ENCODE measurements at regions not wholly inside any gene's neighbourhood (a gene's known extent, or its start where the extent isn't known, plus 50 kb on each side); places are given as distances from the start of the nearest gene placed in this dataset.
"Not testable (repeated sequence)": the region's sequence is repeated elsewhere in the genome, so short reads cannot be mapped to it uniquely, and the experiment has no call there.

DNA sequence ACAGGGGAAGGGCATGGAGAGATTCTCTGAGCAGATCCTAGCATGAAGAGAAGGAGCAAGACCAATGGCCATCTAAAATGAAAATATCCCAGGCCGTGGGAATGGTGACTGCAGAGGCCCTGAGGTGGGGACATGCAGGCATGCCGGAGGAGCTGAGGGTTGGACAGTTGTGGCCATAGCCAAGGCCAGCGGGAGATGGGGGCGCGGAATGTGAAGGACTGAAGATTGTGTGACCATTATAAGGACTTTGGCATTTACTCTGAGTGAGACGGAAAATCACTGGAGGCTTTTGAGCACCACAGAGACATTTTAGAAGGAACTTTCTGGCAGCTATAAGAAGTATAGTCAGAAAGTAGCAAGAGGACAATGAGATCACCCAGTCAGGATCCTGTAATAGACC lies 341.1 kb downstream of the SFMBT2 start:
- no peak for DNase-seq (ENCODE audit: low read depth)

GRCh38 chr10:7056216-7056615 lies 354.6 kb downstream of the SFMBT2 start:
- DNase-seq (ENCODE audit: low read depth), result no peak

- DNase-seq (ENCODE audit: low read depth), result no peak
Observed at GRCh38 chr10:7054915-7055314, 355.9 kb downstream of the SFMBT2 start.

- DNase-seq (ENCODE audit: low read depth), result no peak
Observed at GRCh38 chr10:7053195-7053594, 357.6 kb downstream of the SFMBT2 start.

DNA sequence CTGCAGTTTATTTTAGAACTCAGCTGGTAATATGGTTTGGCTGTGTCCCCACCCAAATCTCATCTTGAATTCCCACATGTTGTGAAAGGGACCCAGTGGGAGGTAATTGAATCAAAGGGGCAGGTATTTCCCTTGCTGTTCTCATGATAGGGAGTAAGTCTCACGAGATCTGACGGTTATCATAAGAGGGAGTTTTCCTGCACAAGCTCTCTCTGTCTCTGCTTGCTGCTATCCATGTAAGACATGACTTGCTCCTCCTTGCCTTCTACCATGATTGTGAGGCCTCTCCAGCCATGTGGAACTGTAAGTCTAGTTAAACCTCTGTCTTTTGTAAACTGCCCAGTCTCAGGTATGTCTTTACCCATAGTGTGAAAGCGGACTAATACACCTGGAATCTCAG lies 360.8 kb downstream of the SFMBT2 start:
- not testable (repeated sequence) for DNase-seq (ENCODE audit: low read depth)

DNA sequence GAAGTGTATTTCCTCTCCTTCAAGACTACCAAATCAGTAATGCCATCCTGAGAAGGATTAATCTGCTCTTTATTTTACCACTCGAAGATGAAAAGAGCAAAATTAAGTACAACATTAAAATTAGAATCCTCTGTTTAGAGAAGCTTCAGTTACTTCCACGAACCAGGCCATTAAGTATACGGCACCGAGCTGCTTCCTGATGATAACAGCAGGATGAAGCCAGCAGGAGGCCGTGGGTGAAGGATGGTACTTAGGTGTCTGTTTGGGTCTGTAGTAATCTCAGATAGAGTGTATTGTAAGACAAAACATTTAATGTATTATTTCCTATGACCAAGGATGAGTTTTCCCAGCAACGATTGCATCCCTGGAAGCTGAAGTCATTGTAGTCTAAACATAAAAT lies 362.8 kb downstream of the SFMBT2 start:
- no peak for DNase-seq (ENCODE audit: low read depth)

DNA sequence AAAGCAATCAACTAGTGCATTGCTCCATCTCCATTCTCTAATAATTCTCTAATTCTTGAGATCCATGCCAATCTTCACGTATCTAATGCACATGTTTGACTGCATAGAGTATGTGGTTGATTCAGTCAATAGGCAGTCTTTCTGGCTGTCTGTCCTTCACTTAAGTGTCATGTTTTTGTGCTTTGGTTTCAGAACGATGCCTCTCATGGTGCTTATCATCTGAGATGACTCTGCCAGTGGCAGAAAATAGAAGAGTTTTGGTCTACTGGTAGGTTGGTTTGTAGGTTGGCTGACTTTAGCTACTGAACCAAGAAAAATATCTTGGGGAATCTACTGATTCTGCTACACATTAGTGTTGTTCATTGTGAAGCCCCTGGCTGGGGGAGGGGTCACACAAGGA lies 364.2 kb downstream of the SFMBT2 start:
- DNase-seq (ENCODE audit: low read depth), result no peak

DNA sequence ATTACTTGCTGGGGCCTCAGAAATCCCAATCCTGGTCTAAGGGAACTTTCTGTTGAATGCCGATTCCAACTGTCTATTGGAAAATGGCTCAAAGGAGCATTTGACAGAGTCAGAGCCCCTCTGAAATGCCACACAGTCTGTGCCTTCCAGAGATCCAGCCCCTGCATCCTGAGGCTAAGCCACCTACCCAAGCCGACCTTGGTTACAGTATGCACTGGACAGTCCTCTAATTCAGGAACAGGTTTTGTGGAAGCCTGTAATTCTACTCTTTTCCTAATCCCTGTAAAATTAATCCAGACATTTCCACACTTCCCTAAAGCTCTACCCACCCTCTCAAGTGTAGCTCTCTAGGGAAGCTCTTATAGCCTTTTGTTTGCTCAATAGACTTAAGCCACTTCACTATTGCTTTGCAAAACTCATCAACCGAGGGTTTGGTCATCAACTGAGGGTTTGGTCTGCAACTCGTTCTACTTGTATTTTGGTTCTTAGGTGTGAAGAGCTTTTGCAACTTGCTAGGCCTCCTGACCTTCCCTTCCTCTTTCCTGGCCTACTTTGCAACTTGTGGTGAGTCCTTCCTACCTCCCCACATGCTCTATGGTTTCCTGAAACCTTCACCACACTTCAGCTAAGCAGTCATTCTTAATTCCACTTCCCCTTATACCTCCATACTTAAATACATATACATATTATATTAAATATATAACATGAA lies 364.8 kb downstream of the SFMBT2 start:
- no peak for DNase-seq (ENCODE audit: low read depth)

DNA sequence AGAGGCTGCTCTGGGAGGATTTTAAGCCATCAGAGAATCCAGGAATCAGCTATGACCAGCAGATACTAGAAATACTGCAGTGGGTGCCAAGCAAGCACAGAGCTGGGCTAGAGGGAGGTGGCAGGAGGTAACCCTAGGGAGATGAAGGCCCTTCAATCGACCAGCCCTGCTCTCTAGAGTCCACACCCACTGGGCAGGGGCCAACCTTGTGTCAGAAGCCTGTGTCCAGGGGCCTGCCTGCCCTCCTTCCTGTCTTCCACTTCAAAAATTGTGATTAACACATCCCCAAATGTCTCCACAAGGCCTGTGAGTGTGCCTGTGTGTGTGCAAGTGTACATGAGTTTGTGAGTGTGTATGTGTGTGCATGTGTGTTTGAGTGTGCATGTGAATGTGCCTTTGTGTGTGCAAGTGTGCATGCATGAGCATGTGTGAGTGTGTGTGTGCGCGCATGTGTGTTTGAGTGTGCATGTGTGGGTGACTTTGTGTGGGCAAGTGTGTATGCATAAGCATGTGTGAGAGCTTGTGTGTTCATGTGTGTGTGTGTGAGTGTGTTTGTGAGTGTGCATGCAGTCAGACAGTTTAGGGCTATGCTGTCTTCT lies 367.7 kb downstream of the SFMBT2 start:
- no peak for DNase-seq (ENCODE audit: low read depth)

- no peak for DNase-seq (ENCODE audit: low read depth)
Observed at GRCh38 chr10:7042419-7043054, 368.3 kb downstream of the SFMBT2 start.

DNA sequence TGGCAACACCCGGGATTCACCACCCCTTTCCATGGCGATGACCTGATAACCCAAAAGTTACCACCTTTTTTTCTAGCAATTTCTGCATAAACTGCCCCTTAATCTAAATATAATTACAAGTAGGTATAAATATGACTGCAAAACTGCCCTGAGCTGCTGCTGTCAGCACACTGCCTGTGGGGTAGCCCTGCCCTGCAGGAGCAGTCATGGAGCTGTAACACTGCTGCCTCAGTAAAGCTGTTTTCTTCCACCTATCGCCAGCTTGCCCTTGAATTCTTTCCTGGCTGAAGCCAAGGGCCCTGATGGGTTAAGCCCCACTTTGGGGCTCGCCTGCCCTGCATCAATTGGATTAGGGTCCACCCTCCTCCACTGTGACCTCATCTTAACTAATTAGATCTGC lies 368.8 kb downstream of the SFMBT2 start:
- DNase-seq (ENCODE audit: low read depth), result no peak

- DNase-seq (ENCODE audit: low read depth), result no peak
Observed at GRCh38 chr10:7040681-7041080, 370.2 kb downstream of the SFMBT2 start.

DNA sequence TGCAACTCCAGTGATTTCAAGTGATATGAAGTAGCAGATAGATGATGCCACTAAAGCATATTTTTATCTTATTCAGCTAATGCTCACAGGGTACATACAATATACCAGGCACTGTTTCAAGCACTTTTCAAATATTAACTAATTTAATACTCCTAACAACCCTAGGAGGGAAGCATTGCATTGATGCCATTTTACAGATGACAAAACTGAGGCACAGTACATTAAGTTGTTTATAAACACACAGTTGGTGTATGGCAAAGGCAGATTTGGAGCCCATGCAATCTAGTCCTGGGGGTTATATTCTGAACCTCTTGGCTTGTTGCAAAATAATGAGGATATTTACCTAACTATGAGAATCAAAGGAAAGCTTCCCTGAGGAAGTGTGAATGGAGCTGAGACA lies 371.0 kb downstream of the SFMBT2 start:
- DNase-seq (ENCODE audit: low read depth), result no peak

DNA sequence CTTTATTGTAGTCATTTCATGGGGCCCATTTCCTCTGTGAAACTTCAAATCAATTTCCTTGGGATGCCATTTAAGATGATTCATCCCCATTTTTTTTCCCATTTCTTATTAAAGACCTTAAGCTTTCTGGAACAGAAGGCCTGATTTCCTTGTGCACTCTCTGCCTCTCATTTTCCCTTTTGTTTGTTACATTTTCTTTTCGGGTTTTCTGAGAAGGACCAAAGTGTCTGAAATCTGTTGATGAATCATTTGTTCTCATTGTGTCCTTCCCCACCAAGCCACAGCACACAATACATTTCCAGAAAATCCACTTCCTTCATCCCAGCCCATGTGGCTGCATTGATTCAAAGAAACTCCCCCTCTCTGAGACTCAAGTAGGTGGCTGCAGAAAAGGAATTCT lies 372.4 kb downstream of the SFMBT2 start:
- DNase-seq (ENCODE audit: low read depth), result no peak

GRCh38 chr10:7037434-7037833 lies 373.4 kb downstream of the SFMBT2 start:
- not testable (repeated sequence) for DNase-seq (ENCODE audit: low read depth)

GRCh38 chr10:7036951-7037350 lies 373.9 kb downstream of the SFMBT2 start:
- DNase-seq (ENCODE audit: low read depth), result no peak

DNA sequence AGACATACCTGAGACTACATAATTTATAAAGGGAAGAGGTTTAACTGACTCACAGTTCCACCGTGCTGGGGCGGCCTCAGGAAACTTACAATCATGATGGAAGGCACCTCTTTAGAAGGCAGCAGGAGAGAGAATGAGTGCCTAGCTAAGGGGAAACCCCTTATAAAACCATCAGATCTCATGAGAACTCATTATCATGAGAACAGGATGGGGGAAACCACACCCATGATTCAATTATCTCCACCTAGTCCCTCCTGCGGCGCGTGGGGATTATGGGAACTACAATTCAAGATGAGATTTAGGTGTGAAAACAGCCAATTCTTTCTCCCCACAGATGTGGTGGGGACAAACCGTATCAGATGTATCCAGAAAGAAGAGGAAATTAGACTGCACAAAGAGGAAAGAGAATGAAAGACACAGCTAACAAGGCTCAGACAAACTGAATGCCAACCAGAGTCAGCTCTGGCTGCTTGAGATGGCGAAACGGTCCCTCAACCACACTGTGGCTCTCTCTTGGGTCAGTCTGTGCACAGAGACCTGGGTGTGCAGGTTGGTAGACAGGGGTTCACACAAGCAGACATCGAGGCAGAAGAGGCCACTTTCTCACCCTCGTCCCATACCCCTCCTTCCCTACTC lies 375.6 kb downstream of the SFMBT2 start:
- no peak for DNase-seq (ENCODE audit: low read depth)

DNA sequence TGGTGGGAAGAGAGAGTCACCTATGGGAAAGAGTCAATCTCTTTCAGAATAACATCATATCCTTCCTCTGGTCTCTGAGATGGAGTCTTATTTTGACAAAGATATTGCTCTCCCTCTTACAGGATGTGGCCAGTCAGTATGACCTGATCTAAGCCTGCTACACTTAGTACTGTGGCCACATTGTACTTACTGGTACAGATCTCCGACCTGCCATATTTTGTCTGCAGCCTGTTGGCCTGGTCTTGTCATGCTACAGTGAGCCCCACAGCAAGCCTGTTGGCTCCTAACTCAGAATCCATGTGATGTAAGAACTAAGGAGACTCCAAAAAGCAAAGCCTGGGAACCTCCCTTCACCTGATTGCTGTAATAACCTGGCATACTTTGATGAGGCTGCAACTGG lies 377.8 kb downstream of the SFMBT2 start:
- no peak for DNase-seq (ENCODE audit: low read depth)

DNA sequence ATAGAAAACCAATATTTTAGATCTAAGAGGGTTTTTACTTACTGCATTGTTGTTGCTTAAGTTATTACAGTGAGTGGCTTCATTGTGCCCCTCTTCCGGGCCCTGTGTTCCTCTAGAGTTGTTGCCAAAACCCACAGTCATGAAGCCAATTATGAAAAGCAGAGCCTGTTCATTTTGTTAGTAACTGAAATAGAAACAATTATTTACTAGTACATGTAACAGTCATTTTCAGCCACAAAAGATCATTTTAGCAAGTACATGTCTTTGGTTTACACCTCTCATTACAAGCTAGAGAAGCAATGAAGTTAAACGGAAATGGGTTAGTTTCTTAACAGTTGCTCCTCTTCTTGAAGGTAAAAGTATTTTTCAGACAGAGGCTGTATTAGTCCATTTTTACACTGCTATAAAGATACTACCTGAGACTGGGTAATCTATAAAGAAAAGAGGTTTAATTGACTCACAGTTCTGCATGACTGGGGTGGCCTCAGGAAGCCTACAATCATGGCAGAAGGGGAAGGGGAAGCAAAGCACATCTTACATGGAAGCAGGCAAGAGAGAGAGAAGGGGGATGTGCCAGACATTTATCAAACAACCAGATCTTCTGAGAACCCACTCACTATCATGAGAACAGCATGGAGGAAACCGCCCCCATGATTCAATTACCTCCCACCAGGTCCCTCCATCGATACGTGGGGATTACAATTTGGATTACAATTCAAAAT lies 380.5 kb downstream of the SFMBT2 start:
- no peak for DNase-seq (ENCODE audit: low read depth)

DNA sequence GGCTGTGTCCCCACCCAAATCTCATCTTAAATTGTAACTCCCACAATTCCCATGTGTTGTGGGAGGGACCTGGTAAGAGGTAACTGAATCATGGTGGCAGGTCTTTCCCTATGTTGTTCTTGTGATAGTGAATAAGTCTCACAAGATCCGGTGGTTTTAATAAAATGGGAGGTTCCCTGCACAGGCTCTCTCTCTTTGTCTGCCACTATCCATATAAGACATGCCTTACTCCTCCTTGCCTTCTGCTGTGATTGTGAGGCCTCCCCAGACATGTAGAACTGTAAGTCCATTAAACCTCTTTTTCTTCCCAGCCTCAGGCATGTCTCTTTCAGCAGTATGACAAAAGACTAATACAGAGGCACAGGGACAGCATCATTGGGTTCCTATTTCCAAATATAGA lies 381.2 kb downstream of the SFMBT2 start:
- DNase-seq (ENCODE audit: low read depth), result no peak

DNA sequence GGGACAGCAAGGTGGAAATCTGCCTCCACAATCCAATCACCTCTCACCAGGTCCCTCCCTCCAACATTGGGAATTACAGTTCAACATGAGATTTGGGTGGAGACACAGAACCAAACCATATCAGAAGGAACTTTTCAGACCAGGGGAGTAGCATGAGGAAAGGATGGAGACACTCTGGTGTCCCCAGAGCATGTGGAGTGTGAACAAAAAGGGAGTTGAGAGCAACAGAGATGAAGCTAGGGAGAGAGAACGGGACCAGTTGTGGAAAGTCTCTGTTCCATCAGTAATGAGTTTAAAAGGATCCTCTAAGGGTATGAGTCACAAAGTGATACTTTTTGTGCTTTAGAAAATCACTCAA lies 382.0 kb downstream of the SFMBT2 start:
- no peak for DNase-seq (ENCODE audit: low read depth)

Measured in fibroblast of gingiva (primary cell).